Panc1 (cell line): ENCODE measurements at regions not wholly inside any gene's neighbourhood (a gene's known extent, or its start where the extent isn't known, plus 50 kb on each side); places are given as distances from the start of the nearest gene placed in this dataset.

Source experiments
- ATAC-seq: fragments of 200-7000 bp; cut with Tn5 transposase; 2 replicates; pipeline ENCODE4 v1.9.1; 2020; ENCODE audit warnings: mild to moderate bottlenecking, moderate library complexity
- BruUV-seq: library from RNA; stranded (reverse); fragments of 400-500 nt; replicated peaks from 2 replicates; lab custom pipeline; 2021; lab: Mats Ljungman, UMichigan
- CTCF ChIA-PET: fragments of 300-600 bp; sonication (Branson Sonifier 250); formaldehyde crosslinking; loops from one replicate; lab custom pipeline; 2022; ENCODE audit warnings: antibody characterized with exemption; lab: Charles Lee
- POLR2A ChIA-PET: fragments of 300-600 bp; sonication (Branson Sonifier 250); formaldehyde crosslinking; loops from one replicate; lab custom pipeline; 2022; ENCODE audit warnings: antibody characterized with exemption; lab: Charles Lee
- DNase-seq: peaks from one replicate; pipeline ENCODE4 v3.0.0-alpha.2; 2010; ENCODE audit warnings: low read depth, low spot score
- H3K27ac ChIP-seq: 2 replicates; pipeline ENCODE4 v1.5.1; 2011; ENCODE audit warnings: mild to moderate bottlenecking, low read length, inconsistent platforms
- H3K27me3 ChIP-seq: fragments of 200-500 bp; sonication (Bioruptor generic); 2 replicates; pipeline ENCODE4 v1.6.0; 2014; ENCODE audit warnings: low read length, inconsistent platforms; ENCODE audit not compliant: control insufficient read depth, insufficient read depth
- H3K36me3 ChIP-seq: fragments of 200-500 bp; sonication (Bioruptor generic); 2 replicates; pipeline ENCODE4 v1.5.1; 2014; ENCODE audit warnings: inconsistent platforms, mild to moderate bottlenecking, low read length, moderate library complexity; ENCODE audit not compliant: control insufficient read depth, insufficient read depth
- H3K4me1 ChIP-seq: 2 replicates; pipeline ENCODE4 v1.5.1; 2011; ENCODE audit warnings: inconsistent platforms, mild to moderate bottlenecking, low read length, moderate library complexity; ENCODE audit not compliant: control insufficient read depth, insufficient read depth
- H3K4me3 ChIP-seq, 2 experiments: 2 replicates each; pipeline ENCODE4 v1.5.1; 2011 to 2012; ENCODE audit warnings: low read depth in 2 of 2, low read length in 2 of 2, mild to moderate bottlenecking in 2 of 2, inconsistent platforms in 1 of 2, moderate library complexity in 1 of 2
- H3K9me3 ChIP-seq: fragments of 200-500 bp; sonication (Bioruptor generic); 2 replicates; pipeline ENCODE4 v1.5.1; 2014; ENCODE audit warnings: low read depth, mild to moderate bottlenecking, inconsistent platforms, low read length, moderate library complexity; ENCODE audit not compliant: control insufficient read depth, insufficient read depth
- CTCF ChIP-seq: fragments of 450-650 bp; IDR thresholded peaks from 2 replicates; pipeline ENCODE4 v1.5.1; 2017; ENCODE audit warnings: mild to moderate bottlenecking
- POLR2AphosphoS5 ChIP-seq: IDR thresholded peaks from 2 replicates; pipeline ENCODE4 v1.6.1; 2012; ENCODE audit warnings: mild to moderate bottlenecking, low read depth, low read length, moderate library complexity
- SIN3A ChIP-seq: IDR thresholded peaks from 2 replicates; pipeline ENCODE4 v1.6.1; 2012; ENCODE audit warnings: low read depth, mild to moderate bottlenecking, low read length, moderate library complexity, borderline replicate concordance; ENCODE audit not compliant: insufficient read depth
- TCF7L2 ChIP-seq: IDR thresholded peaks from 2 replicates; pipeline ENCODE4 v1.6.1; 2011; ENCODE audit warnings: mild to moderate bottlenecking, low read depth, low read length, inconsistent platforms
- in situ Hi-C: cut with HindIII; loops from 2 replicates; pipeline ENCODE4 v1.10.0; 2016; ENCODE audit warnings: low sequenced_read_pairs, low pct_unique_long_range_greater_than_20kb
- intact Hi-C: fragments of 100-400 bp; cut with micrococcal nuclease; formaldehyde crosslinking; loops from one replicate; pipeline ENCODE4 v1.10.0; 2022; ENCODE audit not compliant: unreplicated experiment
- TF ChIP-seq, protein P1 (sequence below), 2 experiments: IDR thresholded peaks; 2 replicates each; pipeline ENCODE4 v1.6.1; 2011 to 2012; ENCODE audit warnings: low read depth in 2 of 2, control low read depth in 1 of 2, low read length in 1 of 2, mild to moderate bottlenecking in 1 of 2, moderate library complexity in 1 of 2; ENCODE audit not compliant: insufficient read depth in 1 of 2

- in situ Hi-C loops: no loop called here
- Histone ChIP-seq H3K4me3 (no peak overlapping the region), H3K27ac (no peak overlapping the region), H3K27me3 (no peaks in the 10 kb centered on the region), H3K4me1 (no peaks in the 10 kb centered on the region), H3K36me3 (no peaks in the 10 kb centered on the region), H3K9me3 (no peaks in the 10 kb centered on the region)
- no peak for DNase-seq
- TF ChIP-seq TCF7L2 (no peak), POLR2AphosphoS5 (no peak), SIN3A (no peak), CTCF (no peak)
- TF ChIP-seq, protein P1, sequence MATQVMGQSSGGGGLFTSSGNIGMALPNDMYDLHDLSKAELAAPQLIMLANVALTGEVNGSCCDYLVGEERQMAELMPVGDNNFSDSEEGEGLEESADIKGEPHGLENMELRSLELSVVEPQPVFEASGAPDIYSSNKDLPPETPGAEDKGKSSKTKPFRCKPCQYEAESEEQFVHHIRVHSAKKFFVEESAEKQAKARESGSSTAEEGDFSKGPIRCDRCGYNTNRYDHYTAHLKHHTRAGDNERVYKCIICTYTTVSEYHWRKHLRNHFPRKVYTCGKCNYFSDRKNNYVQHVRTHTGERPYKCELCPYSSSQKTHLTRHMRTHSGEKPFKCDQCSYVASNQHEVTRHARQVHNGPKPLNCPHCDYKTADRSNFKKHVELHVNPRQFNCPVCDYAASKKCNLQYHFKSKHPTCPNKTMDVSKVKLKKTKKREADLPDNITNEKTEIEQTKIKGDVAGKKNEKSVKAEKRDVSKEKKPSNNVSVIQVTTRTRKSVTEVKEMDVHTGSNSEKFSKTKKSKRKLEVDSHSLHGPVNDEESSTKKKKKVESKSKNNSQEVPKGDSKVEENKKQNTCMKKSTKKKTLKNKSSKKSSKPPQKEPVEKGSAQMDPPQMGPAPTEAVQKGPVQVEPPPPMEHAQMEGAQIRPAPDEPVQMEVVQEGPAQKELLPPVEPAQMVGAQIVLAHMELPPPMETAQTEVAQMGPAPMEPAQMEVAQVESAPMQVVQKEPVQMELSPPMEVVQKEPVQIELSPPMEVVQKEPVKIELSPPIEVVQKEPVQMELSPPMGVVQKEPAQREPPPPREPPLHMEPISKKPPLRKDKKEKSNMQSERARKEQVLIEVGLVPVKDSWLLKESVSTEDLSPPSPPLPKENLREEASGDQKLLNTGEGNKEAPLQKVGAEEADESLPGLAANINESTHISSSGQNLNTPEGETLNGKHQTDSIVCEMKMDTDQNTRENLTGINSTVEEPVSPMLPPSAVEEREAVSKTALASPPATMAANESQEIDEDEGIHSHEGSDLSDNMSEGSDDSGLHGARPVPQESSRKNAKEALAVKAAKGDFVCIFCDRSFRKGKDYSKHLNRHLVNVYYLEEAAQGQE (IDR thresholded peaks at IDR 0.05; ENCODE audit: insufficient read depth in 1 of 2, low read depth in 2 of 2, low read length in 1 of 2): no peak
- POLR2A ChIA-PET: no interaction called here
- CTCF ChIA-PET: no interaction called here
- no peak for ATAC-seq
- BruUV-seq: no TSS peak
- intact Hi-C loops: no loop called here
Observed at GRCh38 chr5:142408536-142408935, 83.7 kb upstream of the SPRY4 start.

GRCh38 chr5:142405814-142406395, 81.1 kb upstream of the SPRY4 start:
- POLR2A ChIA-PET: no interaction called here
- DNase-seq: no peak

More at GRCh38 chr5:142405814-142406395, 81.1 kb upstream of the SPRY4 start:
- Histone ChIP-seq H3K9me3 (no peaks in the 10 kb centered on the region), H3K36me3 (no peaks in the 10 kb centered on the region), H3K27ac (no peak overlapping the region), H3K4me3 (no peak overlapping the region), H3K27me3 (no peaks in the 10 kb centered on the region), H3K4me1 (no peaks in the 10 kb centered on the region)
- no TSS peak for BruUV-seq
- TF ChIP-seq SIN3A (no peak), TCF7L2 (no peak), POLR2AphosphoS5 (no peak), CTCF (no peak)
- TF ChIP-seq, protein P1 (IDR thresholded peaks at IDR 0.05; ENCODE audit: insufficient read depth in 1 of 2, low read depth in 2 of 2, low read length in 1 of 2): no peak
- intact Hi-C loops (no loop called here), in situ Hi-C loops (no loop called here)
- CTCF ChIA-PET: no interaction called here
- no peak; the same call in 1 of the 2 replicates for ATAC-seq
